ENCODE measurements at regions not wholly inside any gene's neighbourhood (a gene's known extent, or its start where the extent isn't known, plus 50 kb on each side); places are given as distances from the start of the nearest gene placed in this dataset.
"Not testable (repeated sequence)": the region's sequence is repeated elsewhere in the genome, so short reads cannot be mapped to it uniquely, and the experiment has no call there.

DNA sequence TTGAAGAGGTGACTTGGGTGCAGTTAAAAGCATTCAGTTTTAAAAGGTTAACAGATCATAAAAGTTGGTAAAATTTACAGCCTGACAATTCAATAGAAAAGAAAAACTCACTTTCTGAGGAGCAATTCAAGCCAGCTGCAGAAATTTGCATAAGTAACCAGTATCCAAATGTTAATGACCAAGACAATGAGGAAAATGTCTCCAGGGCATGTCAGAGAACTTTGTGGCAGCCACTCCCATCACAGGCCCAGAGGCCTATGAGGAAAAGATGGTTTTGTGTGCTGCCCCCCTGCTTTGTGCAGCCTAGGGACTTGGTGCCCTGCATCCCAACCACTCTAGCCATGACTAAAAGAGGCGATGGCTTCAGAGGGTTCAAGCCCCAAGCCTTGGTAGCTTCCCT is 1406.5 kb upstream of the ACO1 start:
- no peak for DNase-seq

DNA sequence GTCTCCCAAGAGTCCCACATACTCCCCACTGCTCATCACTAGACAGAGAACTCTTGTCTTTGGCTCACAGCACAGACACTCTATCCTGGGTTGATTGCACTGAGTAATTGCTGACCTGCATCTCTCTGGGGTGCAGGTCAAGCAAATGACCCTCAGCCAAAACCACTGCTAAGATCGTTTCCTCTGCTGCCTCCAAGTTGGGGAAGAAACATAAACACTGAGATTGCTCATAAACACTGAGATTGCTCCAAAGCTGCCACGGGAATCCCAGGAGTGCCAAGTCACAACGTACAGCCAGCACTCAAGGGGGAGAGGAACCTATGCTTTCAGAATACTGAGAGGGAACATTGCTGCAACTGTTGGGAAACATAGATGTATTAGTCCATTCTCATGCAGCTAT is 1402.1 kb upstream of the ACO1 start:
- no peak for DNase-seq

DNA sequence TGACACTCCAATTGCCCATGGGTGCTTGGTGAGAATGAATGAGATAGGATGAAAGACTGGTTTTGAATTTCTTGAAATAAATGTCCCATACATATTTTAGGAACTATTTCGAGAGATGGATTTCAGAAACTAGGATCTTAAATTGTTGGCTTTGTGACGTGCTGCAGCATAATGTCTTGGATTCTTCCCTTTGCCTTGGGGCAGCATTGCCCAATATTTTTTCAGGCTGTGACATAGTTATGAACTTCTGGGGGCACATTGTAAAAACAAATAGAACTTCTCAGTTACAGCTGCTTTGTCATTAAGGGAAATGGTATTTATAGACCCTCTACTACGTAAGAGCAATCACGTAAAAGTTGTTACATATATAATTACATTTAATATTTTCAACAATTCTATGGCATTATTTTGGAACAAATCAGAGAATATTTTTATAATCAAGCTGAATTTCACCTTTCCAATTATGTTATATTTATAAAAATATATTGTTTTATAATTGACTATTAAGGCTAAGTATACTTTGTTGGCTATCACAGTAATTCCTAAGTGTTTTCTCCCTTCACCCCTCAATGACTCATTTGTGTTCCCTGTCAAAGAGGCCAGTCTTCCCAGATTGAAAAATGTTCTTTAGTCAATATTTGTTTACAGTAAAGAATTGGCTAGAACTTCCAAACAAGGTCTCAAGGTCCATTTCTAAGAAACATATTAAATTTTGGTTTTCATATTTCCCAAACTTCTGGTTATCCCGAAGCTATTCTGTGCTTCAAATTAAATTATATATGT is 1388.3 kb upstream of the ACO1 start:
- no peak for DNase-seq

DNA sequence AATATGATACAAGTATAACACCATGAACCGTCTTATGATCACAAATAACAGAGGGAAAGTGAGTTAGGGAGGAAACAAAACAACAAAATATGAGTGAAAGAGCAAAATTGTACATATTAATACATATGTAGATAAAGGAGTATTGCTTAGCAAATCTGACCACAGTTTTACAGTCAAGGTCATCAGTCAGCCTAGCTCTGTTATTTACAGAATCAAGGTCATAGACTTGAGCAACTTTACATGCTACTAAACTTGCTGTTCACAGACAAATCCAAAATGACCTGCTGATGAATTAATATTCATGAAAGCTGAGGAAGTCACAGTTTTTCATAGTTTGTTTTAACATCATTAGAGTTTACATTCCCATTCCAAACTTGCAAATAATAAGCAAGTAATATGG is 1387.7 kb upstream of the ACO1 start:
- no peak for DNase-seq

DNA sequence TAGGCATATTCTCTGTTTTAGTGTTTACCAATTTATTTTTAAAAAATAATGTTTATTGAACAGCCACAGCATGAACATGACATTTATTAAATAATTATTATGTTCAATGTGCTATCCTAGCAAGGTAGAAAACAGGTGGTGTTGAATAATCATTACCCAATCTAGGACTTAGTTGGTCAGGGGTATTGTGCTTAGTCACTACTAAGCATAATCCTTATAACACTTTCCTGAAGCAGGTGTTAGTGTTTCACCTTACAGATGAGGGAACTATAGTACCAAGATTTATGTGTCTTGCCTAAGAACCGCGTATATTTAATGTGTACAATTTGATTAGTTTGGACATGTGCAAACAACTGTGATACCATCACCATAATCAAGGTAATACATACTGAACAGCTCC is 1387.2 kb upstream of the ACO1 start:
- no peak for DNase-seq

DNA sequence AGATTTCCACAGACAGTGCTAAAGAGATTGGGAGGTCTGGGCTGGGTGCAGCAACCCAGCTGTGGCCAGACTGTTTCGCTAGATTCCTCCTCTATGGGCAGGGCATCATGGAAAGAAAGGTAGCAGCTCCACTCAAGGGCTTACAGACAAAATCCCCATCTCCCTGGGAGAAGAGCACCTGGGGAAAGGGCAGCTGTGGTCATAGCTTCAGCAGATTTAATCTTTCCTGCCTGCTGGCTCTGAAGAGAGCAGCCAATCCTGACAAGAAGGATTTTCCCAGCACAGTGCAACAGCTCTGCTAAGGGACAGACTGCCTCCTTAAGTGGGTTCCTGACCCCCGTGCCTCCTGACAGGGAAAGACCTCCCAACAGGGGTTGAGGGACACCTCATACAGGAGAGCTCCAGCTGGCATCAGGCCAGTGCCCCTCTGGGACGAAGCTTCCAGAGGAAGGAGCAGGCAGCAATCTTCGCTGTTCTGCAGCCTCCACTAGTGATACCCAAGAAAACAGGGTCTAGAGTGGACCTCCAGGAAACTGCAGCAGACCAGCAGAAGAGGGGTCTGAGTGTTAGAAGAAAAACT is 1379.3 kb upstream of the ACO1 start:
- no peak for DNase-seq

DNA sequence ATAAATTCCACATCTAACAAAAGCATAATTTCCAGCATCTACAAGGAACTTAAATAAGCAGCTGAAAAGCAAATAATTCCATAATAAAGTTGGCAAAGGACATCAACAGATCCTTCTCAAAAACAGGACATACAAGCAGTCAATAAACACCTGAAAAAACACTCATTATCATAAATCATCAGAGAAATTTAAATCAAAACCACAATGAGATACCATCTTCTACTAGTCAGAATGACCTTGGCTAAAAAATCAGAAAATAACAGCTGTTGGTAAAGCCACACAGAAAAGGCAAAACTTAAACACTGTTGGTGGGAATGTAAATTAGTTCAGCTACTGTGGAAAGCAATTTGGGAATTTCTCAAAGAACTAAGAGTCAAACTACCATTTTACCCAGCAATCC is 1371.1 kb upstream of the ACO1 start:
- DNase-seq: no peak

DNA sequence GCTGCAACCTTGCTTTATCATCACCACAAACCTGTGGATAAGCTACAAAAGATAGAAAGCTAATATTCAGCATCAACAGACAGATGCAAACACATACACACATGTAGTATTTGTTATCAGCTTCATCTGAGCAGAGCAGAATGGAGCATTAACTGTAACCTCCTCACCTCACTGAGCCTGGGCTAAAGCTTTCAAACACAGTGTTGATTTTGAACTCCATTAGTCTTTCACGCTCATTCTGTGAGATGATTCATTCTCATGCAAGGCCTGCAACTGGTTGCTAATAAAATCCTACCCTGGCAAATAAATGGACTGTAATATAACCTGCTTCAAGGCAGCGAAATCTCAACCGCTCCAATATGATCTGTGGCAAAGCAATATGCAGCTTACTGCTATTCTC is 1360.6 kb upstream of the ACO1 start:
- no peak for DNase-seq

DNA sequence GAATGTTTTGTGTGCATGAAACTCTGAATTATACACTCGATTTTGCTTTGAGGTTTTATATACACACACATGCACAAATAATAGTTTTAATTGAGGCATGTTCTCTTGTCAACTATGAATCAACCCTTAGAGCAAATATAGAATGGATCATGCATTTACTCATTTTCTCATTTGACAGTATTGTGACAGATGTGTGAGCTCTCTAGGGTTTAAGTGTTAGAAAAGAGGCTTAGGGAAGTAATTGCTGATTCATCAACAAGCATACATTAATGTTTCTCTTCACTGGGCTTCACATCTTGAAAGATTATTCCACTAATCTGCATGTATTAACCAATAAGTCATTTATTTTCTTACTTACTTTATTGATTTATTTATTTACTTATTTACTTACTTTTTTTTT is 1356.8 kb upstream of the ACO1 start:
- no peak for DNase-seq

DNA sequence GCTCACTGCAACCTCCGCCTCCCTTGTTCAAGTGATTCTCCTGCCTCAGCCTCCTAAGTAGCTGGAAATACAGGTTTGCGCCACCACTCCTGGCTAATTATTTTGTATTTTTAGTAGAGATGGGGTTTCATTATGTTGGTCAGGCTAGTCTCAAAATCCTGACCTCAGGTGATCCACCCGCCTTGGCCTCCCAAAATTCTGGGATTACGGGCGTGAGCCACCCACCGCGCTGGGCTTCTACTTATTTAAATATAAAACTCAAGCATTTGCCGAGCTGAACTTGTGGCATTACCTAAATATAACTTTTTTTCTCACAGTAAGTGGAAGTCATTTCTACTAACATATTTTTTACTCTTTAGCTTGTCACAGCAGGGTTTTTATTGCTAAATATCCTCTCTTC is 1356.3 kb upstream of the ACO1 start:
- DNase-seq: no peak

DNA sequence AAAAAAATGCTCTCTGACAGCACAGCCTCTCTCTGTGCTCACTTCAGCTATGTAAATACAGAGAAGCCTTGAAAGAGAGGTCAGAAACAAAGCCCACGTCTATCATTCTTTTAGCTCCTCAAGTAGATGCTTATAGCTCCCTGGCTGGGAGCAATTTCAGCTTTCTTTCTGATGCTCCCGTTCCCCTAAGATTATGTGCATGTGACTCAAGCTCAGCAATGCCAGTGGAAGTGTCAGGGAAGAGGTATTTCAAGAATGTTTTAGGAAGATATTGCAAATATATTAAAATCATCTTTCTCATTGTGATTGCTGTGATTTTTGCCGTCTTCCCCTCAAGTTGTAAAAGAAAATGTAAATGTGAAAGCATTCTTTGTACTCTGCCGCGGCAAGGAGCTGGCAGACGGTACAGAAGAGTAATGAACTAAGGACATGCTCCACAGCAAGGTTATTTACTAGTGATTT is 1353.7 kb upstream of the ACO1 start:
- DNase-seq: no peak

DNA sequence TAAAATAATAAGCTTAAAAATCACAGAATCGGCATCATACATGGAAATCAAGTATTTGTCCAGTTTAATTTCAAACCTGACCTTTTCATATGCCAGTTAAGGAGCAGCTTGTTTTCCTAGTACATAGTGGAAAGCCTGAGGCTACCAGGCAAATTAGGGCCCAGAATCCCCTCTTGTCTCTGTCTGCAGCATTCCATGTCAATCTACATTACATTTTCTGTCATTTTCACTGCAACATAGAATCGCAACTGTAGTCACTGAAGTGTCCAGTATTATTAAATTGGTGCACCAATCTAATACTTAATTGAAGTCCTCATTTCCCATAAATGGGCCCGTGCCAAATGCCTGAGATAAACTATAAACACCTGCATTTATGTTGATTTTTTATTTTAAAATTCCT is 1352.2 kb upstream of the ACO1 start:
- no peak for DNase-seq

DNA sequence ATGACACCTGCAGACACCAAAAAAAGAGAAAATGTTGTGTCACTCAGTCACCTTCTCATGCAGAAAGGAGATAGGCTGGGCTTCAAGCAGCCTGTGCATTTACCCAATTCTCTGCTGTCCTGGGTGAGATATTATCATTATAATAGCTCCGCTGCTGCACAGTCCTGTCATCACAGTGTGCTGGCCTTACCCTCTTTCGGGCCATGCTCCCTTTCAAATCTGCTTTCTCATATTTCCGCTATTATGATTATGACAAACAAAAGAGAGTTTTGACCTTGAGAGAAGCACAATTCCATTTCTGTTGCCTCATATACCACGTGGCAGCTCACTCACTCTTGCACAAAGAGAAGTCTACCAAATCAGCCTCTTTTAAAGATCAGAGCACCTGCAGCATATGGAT is 1350.1 kb upstream of the ACO1 start:
- no peak for DNase-seq

DNA sequence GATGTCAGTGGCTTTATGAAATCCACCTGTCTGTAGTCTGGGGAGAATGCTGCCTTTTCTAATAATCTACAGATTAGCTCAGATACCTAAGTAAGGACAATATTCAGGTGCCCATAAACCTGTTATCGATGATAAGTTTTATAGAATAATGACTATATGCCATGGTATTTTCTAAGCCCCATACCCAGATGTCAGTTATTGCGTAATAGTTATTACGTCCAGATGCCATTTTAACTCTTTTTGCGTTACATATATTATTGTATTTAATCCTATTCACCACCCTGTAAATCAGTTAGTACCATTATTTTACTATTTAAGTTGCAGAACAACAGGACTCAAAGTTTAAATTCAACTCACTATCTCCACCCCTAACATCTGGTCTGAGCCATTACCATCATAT is 1343.9 kb upstream of the ACO1 start:
- DNase-seq: no peak

DNA sequence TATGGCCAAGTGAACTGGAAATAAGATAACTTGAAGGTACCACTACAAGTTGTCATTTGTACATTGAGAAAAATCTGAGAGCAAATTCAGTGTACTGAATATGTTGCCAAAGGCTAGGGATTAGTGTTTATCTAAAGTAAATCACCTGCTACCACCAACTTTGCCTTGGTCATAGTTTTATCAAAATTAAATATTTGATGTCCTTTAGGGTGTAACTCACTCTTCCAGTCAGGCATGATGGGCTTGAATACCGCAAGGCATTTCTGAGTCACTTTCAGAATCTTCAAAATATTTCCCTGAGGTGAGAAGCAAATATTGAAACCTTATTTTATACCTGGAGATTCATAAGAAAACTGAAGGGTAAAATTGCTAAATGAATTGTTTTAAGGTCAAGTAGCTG is 1338.6 kb upstream of the ACO1 start:
- no peak for DNase-seq

DNA sequence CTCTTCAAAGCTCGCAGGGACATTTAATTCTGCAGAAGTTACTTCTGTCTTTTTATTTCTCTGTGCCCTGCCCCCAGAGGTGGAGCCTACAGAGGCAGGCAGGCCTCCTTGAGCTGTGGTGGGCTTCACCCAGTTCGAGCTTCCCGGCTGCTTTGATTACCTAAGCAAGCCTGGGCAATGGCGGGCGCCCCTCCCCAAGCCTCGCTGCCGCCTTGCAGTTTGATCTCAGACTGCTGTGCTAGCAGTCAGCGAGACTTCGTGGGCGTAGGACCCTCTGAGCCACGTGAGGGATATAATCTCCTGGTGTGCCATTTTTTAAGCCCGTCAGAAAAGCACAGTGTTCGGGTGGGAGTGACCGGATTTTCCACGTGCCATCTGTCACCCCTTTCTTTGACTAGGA is 1322.9 kb upstream of the ACO1 start:
- DNase-seq: not testable (repeated sequence)

DNA sequence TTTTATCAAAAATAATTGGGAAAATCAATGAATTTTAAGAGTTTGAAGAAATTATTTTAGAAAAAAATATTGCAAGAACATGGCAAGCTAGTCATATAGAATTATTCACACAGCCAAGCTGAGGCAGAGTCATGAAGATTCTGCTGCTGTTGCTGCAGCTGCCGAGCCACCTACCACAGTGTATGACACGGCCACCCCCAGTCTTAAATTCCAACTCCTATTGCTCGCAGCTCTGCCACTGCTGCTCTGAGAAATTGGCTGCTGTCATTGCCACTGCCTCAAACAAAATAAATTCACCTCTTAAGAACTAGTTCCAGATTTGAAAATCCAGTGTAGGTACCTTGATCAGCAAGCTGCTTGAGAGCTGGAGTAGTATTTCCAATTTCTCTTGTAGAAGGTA is 1318.8 kb upstream of the ACO1 start:
- no peak for DNase-seq

DNA sequence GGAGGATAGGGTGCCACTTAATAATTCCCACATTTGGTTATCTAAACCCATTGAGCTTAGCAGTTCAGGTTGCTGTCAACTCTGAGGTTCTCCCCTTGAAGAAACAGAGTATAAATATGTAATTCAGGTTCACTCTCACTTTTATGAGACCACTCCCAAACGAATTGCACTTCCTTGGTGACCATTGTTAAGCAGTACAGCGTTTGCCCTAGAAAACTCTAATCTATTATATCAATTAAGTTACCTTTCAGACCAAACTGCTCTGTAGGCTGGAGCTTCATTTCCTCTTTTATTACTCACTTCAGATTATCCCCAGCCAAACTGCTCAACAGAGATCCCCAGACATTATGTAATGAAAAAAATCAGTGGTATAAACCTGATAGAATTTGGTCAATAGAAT is 1317.0 kb upstream of the ACO1 start:
- no peak for DNase-seq

DNA sequence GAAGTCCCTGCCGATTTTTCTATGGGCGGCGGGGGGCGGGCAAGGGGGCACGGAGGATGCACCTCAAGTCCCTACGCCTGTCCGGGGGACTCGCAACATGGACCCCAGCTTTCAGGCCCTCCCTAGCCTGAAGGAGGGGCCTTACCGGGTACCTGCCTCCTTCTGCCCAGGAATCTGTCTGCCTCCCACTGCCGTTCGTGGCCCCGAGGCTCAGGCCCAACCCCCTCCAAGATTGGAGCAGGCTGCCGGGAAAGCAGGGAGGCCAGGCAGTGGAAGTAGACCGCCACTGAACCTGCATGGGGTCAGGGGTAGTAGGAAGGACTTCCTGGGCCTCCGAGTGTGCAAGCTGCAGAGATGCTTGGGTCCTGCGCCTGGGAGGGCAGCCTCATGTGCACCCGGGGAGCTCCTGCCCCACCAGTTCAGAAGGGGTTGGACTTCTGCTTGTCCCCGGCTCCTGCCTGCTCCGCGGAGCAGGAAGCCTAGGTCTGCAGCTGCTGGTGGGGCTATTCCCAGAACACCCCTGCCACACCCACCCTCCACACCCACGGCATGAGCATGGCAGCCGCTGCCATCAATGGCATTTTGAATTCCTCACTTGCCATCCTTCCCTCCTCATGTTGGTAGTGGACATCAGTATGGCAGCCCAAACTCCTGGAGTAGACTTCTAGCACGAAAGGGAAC is 1312.7 kb upstream of the ACO1 start:
- no peak for DNase-seq

DNA sequence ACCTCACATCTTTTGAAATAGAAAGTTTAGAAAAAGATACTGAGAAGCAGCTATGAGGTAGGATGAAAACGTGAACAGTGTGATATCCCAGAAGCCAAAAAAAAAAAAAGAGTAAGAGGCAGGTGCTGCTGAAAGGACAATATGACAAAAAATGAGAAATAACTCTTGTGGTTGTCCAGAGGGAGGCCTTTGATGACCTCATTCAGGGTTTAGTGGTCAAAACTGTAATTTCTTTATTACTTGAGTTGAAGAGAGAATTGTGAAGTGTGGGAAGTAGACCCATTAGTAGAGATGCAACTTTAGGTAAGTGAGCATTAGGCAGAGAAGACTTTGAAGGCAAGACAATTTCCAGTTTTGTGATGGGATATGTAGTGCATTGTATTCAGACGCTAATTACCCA is 1306.3 kb upstream of the ACO1 start:
- DNase-seq: no peak

DNA sequence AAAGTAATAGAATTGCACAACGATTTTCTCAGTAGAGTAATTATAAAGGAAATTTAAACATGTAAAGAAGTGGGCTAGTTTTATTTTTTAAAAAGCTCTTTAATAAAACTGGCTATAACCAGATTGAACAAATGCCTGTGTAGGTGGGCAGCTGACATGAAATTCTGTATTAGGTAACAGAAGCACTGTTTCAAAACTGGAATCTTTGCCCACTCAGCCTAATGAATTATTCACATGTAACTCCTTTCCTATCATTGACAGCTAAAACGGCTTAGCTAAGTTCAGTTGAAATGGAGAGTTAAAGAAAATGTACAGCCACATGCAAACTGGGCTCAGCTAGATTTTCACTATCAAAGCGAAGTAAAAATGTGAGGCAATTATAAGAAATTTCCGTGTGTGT is 1300.1 kb upstream of the ACO1 start:
- no peak for DNase-seq

DNA sequence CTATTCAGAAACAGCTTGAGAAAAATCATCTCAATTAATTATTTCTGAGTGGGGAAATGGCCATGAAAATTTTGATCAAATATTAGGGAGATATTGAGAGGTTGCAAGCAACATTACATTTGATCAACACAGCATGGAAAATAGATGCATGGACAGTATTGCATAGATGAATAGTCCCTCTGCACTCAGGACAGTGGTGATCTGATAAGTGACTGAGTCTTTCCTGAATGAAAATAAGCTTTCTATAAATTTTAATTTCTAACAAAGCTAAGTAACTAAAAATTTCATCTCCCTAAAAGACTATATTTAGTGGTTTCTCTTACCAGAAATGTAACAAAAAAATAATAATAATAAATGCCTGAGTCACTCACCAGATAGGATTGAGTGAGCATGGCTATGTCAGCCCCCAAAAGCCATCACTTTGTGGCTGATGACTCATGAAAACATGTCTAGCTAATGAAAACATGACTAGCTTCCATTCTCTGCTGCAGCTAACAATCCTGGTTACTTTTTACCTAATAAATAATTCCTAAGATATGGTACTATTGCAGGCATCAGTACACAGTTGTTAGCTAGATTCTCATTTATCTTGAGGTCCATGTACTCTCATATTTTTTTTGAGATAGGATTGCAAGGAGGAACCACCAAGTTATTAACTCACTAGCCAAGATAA is 1294.8 kb upstream of the ACO1 start:
- no peak for DNase-seq

DNA sequence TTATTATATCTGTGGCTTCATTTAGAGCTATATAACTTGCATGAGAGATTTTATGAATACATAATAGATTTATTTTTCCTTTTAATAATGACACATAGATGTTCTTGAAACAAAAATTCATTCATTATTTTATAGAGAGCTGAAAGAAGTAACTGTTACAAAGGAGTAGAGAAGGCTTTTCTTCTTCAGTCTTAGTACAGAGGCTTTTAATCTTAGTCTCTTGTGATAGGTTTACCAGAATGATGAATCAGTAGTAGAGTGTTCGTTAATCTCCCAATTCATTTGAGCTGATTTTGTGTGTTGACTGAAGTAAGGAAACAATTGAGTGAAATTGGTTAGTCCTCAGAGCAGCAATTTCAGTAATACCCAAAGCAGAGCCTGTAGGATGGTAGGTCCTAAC is 1284.1 kb upstream of the ACO1 start:
- DNase-seq: no peak

DNA sequence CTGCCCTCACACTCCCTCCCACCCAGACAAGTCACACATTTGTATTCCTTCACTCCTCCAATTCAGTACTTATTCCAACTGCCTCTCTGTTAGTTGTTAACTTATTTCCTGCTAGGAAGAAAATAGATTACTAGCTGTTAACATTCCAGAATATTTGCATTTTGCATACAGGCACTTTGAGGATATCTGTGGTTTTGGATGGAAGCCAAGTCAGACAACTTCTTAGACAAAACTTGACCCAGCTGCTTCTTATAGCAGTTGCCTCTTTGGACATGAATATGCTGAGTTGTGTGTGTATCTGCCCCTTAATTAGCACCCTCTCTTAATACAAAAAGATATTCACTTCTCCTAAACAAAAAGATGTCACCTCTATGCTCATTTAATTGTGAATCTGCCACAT is 1280.6 kb upstream of the ACO1 start:
- DNase-seq: no peak

Measured in NCI-H2107 (cell line).